ENCODE measurements at regions not wholly inside any gene's neighbourhood (a gene's known extent, or its start where the extent isn't known, plus 50 kb on each side); places are given as distances from the start of the nearest gene placed in this dataset.
A peak's percentile ranks its signal among the peaks of the same experiment; 100 is the strongest.

DNA sequence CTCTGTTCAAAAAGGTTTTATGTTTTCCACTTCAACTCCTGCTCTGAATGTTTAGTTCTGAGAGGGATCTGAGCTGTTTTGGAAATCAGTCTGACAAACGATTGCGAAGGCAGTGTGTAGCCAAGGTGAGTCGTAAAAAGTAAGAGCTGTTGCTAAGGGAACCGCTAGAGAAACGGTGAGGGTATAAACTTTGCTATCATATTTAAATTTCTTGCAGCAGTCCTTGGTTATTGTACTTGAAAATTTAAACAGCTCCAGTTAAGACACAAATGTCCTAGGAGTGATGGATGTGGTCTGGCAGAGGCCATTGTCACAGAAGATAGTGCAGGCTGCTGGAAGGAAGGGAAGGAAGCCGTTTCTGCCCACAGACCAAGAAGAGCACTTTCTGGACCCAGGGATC is 64.9 kb upstream of the CITED2 start (continued):
- no peak for TF ChIP-seq GATA2 (CRISPR knock-in tag; IDR thresholded peaks at IDR 0.05)
- peak; percentile 36; the same call in 1 of the 2 replicates for TF ChIP-seq CEBPG (CRISPR knock-in tag; IDR thresholded peaks at IDR 0.05)
- no peak for TF ChIP-seq CEBPG (tag; conservative IDR thresholded peaks at IDR 0.05 in 1 of 2, IDR thresholded peaks at IDR 0.05 in 1 of 2)
- no peak for TF ChIP-seq CC2D1A (IDR thresholded peaks at IDR 0.05)
- no peak for TF ChIP-seq KDM5B (IDR thresholded peaks at IDR 0.05; ENCODE audit: insufficient replicate concordance, low read depth, low read length)
- peak; percentile 74; the same call in 1 of the 2 replicates for TF ChIP-seq MYNN (IDR thresholded peaks at IDR 0.05)
- no peak for TF ChIP-seq MYNN (CRISPR knock-in tag; IDR thresholded peaks at IDR 0.05)
- no peak for TF ChIP-seq ZNF668 (CRISPR knock-in tag; IDR thresholded peaks at IDR 0.05)
- no peak for TF ChIP-seq HDAC3 (IDR thresholded peaks at IDR 0.05; ENCODE audit: borderline replicate concordance, partially characterized antibody)
- no peak for TF ChIP-seq TEAD2 (tag; IDR thresholded peaks at IDR 0.05)
- TF ChIP-seq, protein P1, sequence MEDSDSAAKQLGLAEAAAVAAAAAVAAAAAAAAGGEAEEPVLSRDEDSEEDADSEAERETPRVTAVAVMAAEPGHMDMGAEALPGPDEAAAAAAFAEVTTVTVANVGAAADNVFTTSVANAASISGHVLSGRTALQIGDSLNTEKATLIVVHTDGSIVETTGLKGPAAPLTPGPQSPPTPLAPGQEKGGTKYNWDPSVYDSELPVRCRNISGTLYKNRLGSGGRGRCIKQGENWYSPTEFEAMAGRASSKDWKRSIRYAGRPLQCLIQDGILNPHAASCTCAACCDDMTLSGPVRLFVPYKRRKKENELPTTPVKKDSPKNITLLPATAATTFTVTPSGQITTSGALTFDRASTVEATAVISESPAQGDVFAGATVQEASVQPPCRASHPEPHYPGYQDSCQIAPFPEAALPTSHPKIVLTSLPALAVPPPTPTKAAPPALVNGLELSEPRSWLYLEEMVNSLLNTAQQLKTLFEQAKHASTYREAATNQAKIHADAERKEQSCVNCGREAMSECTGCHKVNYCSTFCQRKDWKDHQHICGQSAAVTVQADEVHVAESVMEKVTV (CRISPR knock-in tag; IDR thresholded peaks at IDR 0.05): no peak
- no peak for TF ChIP-seq ZNF146 (CRISPR knock-in tag; IDR thresholded peaks at IDR 0.05; ENCODE audit: unreplicated experiment)
- no peak for TF ChIP-seq ETV5 (CRISPR knock-in tag; IDR thresholded peaks at IDR 0.05; ENCODE audit: low read depth)
- peak; percentile 47 for TF ChIP-seq MEIS2 (IDR thresholded peaks at IDR 0.05; ENCODE audit: partially characterized antibody)
- TF ChIP-seq EWSR1 (IDR thresholded peaks at IDR 0.05; ENCODE audit: borderline replicate concordance, low read depth, partially characterized antibody): no peak
- TF ChIP-seq PREB (CRISPR knock-in tag; IDR thresholded peaks at IDR 0.05): no peak
- TF ChIP-seq BACH1 (tag; IDR thresholded peaks at IDR 0.05): no peak
- no peak for TF ChIP-seq ZNF274 (IDR thresholded peaks at IDR 0.05; ENCODE audit: borderline replicate concordance, low read depth, low read length)
- TF ChIP-seq BCOR (IDR thresholded peaks at IDR 0.05): no peak

All from K562 (cell line).